ENCODE measurements at regions not wholly inside any gene's neighbourhood (a gene's known extent, or its start where the extent isn't known, plus 50 kb on each side); places are given as distances from the start of the nearest gene placed in this dataset.
"Not testable (repeated sequence)": the region's sequence is repeated elsewhere in the genome, so short reads cannot be mapped to it uniquely, and the experiment has no call there.

DNA sequence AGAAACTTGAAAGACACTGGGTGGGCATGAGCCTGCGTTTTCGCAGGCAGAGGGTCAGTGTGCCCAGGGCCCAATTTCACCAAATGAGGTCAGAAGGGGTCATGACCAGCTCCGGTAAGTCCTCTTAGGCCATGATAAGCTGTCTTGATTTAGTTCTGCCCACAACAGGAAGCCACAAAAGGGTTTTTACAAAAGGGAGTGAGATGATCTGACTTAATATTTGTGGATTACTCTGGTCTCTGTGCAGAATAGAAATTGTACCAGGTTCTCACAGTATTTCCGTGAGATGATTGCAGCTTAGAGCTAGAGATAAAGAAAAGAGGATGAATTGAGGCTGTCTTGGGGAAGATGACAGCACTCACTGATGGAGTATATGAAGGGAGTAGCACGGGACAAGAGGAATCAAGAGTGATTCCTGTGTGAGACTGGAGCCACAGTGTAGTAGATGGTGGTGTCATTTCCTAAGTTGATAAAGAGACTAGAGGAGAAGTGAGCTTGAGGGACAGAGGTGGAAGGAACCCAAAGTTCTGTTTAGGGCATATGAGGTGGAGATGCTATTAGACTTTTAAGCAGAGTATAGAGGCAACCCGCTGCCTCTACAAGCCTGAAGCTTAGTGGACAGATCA is 288.3 kb upstream of the AMIGO2 start:
- DNase-seq, result no peak

DNA sequence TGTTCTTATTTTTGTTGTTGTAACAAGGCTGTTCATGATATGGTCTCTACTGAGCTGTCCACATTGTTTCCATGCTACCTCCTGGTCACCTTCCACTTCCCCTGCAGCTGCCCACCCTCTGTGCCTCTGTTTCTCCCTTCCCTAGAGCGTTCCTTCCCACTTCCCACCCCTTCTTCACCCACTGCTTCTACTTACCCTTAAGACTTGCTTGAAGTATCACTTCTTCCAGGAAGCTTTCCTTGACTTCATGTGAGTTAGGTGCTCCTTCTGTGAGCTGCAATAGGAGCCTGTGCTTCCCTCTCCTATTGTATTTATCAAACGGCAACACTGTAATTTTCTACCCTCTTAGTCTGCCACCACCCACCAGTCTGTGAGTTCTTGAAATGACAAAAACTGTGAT is 286.8 kb upstream of the AMIGO2 start:
- no peak for DNase-seq

DNA sequence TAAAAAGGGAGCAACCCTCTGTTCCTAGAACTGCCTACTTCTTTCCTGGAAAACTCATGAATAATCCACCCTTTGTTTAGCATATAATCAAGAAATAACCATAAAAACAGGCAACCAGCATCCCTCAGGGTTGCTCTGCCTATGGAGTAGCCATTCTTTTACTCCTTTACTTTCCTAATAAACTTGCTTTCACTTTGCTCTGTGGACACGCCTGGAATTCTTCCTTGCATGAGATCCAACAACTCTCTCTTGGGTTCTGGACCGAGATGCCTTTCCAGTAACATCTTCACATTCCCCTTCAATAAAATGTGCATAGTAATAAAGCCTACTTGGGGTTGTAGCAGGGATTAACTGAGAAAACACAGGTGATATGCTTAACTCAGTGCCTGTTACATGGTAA is 286.4 kb upstream of the AMIGO2 start:
- no peak for DNase-seq

DNA sequence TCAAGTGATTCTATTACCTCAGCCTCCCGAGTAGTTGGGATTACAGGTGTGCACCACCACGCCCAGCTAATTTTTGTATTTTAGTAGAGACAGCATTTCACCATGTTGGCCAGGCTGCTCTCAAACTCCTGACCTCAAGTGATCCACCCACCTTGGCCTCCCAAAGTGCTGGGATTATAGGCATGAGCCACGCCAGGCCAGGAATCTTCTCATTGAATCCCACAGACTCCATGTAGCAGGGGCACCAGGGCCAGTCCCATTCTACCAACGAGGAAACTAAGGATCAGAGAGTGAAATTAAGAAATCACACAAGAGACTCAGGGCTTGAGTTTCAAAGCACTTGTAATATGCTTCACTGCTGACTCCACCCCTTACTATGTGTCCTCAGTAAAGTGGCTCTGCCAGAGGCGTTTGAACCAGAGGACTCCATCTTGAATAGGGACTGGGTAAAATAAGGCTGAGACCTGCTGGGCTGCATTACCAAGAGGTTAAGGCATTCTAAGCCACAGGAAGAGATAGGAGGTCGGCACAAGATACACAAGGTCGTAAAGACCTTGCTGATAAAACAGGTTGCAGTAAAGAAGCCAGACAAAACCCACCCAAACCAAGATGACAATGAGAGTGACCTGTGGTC is 285.8 kb upstream of the AMIGO2 start:
- DNase-seq, result not testable (repeated sequence)

DNA sequence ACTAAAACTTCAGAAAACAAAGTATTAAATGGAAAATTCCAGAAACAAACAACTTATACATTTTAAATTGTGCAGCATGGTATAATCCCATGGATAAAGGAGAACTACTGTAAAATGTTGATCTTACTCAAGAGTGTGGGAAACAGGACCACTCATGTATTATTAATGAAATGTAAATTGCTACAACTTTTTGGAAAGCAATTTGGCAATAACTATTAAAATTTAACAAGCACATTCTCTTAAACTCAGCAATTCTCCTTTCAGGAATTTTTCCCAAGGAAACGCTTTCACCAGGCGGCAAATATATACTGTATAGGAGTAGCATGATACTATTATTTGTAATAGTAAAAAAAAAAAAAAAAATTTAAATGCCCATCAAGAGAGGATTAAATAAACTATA is 284.5 kb upstream of the AMIGO2 start:
- DNase-seq, result no peak

DNA sequence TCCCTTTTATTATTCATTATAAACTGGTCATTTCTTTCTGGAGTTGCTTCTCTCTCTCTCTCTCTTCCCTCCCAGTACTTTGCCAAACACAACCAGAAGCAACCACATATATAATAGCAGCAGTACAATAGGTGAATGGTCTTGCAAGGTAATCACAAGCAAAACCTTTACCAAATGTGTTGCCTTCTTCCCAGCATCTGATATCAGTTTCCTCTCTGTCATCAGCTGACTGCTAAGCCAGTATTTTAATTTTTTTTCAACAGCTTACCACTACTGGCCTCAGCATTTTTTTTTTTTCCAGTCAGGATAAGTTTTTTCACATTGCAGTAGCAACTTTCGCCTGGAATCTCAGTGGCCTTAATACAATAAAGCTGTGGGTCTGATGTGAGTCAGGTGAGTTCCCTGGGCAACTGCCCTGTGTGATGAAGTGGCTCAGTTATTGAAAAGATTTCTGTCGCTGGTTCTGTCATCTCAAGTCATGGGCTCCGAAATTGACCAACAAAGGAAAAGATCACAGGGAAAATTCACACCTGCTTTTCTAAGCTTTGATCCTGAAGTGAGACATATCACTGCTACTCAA is 282.5 kb upstream of the AMIGO2 start:
- DNase-seq, result no peak

DNA sequence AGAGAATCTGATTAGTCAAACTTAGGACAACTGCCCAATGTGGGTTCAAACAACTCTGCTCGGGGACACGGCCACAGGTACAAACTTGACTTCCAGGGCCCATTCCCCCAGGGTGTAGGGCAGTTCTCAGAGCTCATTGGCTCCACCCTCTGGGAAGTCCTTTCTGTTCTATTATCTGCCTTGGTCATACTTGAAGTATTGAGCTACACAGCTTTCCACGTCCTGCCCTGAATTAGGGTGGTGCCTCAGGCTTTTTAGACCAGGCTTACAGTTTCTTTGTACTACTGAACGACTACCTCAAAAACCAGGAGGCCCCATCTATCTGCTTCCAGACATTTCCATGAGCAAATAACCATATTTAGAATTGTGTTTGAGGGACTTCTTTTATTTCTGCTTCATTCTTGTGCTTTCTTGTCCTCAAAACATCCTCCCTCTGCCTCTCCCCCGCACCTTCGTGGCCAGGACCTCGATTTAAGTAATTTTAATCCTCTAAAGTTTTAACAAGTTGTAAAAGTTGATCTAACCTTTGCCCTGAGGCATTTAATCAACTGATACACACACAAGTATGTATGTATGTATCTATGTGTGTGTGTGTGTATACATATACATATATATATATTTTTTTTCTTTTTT is 281.7 kb upstream of the AMIGO2 start:
- DNase-seq, result peak; percentile 23

DNA sequence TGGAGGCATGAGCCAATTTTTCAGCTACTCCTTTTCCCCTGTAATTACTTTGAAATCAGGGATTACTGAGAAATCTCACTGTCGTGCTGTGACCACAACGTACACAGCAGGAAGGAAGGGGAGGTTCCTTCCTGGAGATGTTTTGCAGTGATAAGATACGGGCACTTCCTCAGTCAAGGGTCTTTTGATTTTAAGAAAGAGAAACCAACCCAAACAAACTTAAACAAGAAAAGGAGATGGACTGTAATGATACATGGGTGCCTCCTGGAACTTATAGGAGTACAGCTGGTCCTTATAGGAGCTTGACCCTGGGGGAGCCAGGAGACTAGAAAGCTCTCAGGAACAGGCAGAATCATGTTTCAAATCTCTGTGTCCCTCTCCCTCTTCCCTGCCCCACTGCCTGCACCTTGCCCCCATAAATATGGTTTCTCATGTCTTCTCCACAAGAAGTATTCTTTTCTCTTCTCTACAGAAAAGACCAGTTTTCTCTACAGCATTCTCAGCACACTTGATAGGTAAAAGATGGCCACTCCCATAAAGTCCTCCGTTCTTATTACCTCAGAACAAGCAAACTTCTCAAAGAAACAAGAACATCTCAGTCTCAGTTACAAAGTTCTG is 281.1 kb upstream of the AMIGO2 start:
- DNase-seq, result peak; percentile 78

DNA sequence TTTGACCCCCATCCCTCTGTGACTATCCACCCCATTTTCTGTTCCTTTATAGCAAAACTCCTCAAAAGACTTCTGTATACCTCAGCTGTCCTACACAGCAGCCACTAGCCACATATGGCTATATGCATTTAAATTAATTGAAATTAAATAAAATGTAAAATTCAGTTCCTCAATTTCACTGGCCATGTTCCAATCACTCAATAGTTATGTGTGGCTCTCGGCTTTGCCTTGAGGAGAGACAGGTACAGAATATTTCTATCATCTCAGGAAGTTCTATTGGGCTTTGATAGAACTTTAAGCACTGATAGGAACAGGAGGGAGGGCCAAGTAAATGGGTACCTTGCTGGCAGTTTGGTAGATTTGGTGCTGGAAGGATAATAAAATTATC is 280.3 kb upstream of the AMIGO2 start:
- DNase-seq, result no peak

DNA sequence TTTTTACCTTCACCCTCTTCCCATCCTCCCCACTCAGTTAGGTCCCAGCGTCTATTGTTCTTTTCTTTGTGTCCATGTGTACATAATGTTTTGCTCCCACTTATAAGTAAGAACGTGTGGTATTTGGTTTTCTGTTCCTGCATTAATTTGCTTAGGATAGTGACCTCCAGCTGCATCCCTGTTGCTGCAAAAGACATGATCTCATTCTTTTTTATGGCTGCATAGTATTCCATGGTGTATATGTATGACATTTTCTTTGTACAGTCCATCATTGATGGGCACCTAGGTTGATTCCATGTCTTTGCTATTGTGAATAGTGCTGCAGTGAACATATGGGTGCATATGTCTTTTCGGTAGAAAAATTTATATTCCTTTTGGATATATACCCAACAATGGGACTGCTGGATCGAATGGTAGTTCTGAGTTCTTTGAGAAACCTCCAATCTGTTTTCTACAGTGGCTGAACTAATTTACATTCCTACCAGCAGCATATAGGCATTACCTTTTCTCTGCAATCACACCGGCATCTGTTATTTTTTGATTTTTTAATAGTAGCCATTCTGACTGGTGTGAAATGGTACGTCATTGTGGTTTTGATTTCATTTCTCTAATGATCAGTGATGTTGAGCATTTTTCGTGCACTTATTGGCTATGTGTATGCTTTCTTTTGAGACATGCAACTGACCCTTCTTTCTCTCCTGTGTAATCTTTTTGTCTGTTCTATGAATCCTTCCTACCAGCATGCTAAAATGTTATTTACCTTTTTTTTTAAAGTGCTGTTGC is 279.7 kb upstream of the AMIGO2 start:
- DNase-seq, result no peak

DNA sequence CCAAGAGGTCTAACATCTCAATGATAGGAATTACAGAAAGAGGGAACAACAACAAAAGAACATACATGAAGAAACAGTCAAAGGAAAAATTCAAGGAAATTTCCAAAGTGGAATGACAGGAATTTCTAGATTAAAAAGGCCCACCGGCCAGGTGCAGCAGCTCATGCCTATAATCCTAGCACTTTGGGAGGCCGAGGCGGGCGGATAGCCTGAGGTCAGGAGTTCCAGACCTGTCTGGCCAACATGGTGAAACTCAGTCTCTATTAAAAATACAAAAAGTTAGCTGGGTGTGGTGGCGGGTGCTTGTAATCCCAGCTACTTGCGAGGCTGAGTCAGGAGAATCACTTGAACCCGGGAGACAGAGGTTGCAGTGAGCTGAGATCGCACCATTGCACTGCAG is 277.2 kb upstream of the AMIGO2 start:
- not testable (repeated sequence) for DNase-seq

DNA sequence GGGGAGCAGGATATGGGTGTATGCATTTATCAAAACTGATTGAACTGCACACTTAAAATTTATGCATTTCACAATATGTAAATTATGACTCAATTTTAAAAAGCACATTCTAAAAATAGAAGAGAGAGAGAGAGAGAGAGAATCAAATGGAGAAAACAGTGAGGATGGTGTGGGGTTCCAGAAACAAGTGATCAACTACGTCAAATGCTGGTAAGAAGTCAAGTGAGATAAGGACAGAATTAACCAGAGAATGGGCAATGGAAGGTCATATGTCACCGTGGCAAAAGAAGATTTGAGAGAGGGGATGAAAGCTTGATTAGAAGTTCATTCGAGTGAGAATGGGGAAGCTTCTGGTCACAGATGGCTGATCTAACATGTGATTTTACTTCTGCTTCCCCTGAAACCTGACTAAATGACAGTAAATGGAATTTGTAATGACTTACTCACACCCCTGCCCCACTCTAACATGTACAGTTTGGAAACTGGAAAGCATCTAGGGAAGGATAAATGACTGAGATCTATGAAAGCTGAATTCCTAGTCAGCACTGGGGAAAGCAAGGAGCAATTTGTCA is 276.5 kb upstream of the AMIGO2 start:
- no peak for DNase-seq

DNA sequence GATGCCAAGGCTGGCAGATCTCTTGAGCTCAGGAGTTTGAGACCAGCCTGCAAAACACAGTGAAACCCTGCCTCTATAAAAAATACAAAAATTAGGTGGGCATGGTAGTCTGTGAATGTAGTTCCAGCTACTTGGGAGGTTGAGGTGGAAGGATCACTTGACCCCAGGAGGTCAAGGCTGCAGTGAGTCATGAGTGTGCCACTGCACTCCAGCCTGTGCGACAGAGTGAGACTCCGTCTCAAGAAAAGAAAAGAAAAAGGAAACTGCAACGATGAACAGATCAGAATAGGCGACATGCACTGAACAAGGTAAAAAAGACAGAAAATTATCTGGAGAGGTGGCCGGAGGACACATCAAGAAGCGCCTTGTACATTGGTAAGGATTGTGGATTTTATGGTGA is 273.7 kb upstream of the AMIGO2 start:
- no peak for DNase-seq

DNA sequence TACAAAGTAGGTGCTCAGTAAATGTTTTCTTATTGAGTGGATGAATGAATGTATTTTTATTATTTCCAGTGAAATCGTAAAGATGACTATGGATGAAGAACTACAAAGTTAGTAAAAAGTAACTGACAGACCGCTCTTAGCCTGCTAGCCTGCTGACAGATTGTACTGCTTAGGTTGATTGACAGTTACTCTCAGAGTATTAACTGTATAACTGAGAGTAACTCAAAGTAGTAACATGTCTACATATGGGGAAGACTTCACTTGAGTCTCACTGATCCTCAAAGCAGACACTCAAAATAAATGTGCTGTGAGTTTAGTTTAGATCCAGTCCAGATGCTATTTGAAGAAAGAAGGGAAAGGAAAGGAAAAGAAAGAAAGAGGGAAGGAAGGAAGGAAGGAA is 272.3 kb upstream of the AMIGO2 start:
- no peak for DNase-seq

DNA sequence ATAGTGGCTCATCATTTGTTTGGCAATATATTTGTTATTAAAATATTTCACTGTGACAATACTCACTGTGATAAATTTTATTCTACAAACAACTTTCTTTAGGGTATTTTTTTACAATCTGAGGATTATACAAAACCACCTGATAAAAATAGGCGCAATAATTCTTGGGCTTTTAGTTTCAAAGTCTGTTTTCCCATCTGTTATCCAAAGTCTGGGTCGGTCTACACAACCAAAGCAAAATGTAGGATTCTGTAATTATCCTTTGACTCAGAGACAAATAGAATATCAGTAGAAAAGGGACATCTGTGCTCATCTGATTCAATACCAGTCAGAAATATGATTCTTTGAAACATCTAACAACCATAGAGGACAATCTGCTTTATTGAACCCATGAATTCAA is 271.8 kb upstream of the AMIGO2 start:
- DNase-seq, result no peak

DNA sequence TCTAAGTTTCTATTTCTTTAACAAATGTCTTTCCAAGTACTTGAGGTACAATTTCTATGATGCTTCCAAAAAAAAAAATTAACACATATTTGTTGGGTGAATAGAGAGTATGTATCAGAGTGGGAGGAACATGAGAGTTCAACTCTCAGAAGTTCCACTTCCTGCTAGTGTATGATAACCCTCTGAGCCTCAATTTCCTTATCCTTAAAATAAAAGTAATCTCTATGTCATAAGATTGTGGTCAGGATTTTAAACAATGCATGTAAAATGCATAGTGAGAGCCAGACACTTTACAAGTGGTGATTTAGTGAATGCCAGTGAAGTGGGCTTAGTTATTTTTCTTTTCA is 270.3 kb upstream of the AMIGO2 start:
- no peak for DNase-seq

DNA sequence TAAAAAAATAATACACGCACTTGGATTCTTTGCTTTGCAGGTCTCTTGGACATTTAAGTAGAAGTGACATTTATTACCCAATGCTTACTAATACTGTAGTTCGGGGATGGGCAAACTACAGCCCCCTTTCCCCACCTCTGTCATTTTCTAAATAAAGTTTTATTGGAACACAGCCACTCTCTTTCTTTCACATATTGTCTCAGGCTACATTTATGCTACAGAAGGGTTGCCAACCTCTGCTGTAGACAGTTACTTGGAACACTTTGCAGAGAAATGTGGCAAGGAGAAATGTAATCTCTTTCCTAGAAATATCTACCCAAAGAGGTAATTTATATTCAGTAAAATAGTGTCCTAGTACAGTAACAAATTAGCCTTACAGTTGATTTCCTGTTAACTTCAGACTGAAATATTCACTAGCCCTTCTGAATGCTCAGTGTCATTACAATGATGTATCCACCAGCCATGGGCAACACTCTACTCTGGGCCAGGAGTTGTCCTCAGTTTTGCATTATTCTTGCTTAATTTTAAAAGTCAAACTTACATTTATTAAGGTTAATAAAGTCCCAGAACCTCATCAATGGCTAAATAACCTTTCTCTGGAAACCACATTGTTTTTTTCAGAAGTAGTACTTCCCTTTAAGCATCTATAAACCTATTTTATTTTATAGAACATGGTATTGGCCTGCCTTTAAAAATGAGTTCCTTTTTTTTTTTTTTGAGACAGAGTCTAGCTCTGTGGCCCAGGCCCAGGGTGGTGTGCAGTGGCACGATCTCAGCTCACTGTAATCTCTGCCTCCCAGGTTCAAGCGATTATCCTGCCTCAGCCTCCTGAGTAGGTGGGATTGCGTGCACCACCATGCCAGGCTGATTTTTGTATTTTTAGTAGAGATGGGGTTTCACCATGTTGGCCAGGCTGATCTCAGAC is 269.6 kb upstream of the AMIGO2 start:
- no peak for DNase-seq

DNA sequence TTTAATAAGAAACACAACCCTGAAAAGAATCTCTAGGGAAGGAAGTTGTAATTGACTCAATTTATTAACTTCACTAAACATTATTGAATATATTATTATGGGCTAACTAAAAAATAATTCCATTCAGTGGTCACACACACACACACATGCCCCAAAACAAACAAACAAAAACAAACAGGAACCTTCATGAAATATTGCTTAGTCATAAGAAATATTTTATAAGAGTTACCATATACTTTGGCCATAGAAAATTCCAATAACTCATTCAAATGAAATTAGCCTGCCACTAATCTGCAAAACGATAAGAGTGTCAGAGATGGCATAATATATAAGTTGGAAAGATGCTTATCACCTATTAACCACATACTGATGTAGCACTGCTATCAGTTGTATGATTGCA is 268.4 kb upstream of the AMIGO2 start:
- no peak for DNase-seq

DNA sequence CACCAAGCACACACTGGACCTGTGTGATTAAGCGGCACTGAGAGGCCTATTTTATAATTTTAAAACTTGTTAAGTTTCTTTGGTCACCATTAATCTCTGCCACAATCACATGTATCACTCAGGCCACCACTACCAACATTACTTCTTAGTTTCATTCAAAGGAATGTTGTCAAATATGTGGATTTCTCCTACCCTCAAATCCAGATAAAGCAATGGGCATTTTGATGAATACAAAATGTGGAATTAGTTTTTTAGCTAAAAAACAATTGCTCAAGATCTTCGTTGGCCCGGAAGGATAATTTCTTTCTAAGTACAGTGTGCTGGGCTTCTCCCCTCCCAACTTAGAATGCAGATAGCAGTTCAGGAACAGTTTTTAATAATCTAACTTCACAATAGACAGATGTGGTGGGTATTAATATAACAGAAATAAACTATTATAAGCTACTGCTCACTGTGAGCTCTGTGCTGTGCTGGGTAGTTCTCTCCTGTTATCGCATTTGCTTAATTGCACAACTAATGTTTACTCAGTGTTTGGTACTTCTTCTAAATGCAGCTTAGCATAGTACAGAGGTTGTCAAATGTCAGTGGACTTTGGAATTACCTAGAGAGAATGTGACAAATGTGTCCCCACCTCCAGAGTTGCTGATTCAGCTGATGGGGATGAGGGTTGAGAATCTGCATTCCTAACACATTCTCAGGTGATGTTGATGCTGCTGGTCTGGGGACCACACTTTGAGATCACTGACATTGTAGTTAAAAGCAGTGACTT is 266.7 kb upstream of the AMIGO2 start:
- DNase-seq, result no peak

DNA sequence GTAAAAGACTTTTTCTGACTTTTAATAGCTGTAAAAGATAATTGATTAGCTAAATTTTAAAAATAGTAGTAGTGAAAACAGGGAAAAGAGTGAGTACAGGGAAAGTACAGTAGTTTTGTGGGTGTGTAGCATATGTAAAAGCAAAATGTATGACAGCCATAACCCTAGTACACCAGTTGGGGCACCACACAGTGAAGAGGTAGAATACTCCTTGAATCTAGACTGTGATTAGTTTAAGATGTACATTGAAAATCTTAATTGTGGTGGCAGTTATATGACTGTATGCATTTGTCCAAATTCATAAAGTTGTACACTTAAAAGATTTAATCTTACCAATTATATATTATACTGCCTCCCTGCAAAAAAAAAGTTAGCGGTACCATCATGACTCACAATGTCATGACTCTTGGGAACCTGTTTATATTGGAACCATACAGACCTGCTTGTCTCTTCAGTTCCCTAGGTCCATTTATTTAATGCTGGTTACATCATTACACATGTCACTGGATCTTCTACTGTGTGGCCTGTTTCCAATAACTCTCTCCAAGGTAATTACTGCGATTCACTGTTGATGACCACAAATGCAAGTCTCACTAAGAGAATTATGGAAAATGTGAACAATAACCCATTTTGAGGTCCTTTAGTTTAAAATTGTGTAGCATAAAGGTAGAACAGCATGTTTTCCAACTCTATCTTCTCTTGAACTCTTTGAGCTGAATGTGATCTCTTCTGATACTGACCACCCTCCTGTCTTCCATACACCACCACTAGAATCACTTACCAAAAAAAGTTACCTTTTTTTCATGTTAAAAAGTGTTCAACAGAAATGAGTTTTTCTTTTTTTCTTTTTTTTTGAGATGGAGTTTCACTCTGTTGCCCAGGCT is 264.2 kb upstream of the AMIGO2 start:
- no peak for DNase-seq

Measured in central memory CD4-positive, alpha-beta T cell (primary cell).